Activated T-helper 1 cell treated with anti-CD3 and anti-CD28 coated beads, Interleukin-2, amount 50 U/mL, for 16 hours (primary cell): ENCODE measurements at regions not wholly inside any gene's neighbourhood (a gene's known extent, or its start where the extent isn't known, plus 50 kb on each side); places are given as distances from the start of the nearest gene placed in this dataset.
A peak's percentile ranks its signal among the peaks of the same experiment; 100 is the strongest.
"Not testable (repeated sequence)": the region's sequence is repeated elsewhere in the genome, so short reads cannot be mapped to it uniquely, and the experiment has no call there.

ENCODE experiments used
- DNase-seq, 2 donors: peaks; one replicate each; pipeline ENCODE4 v3.0.0-alpha.2; 2020; ENCODE audit warnings: low read depth in 1 of 2, low spot score in 1 of 2

DNA sequence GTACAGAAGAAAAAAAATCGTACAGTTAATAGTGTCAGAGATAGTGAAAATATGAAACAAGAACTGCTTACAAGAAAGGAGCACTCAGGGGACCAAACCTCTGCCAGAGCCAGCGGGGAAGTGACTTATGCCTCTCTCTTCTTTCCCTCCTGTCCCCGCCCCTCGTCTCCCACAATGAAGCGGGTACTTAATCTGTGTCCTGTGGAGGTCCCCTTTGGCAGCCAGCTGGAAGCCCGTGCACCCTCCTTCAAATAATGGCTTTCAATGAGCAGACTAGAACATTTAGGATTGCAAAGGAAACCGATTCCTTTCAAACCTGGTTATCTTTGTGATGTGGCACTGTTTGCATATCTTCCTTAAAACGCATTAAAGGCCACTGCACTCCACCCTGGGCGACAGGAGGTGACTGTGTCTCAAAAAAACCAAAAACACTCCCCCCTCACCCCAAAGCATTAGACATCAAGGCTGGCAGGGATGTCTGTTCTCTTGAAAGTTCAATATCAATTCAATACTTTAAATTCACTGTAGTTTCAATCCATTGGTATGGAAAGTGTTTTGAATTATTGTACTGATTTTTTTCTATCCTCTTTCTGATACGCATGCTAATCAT is 51.7 kb downstream of the PPIAL4C start:
- DNase-seq: not testable (repeated sequence)

DNA sequence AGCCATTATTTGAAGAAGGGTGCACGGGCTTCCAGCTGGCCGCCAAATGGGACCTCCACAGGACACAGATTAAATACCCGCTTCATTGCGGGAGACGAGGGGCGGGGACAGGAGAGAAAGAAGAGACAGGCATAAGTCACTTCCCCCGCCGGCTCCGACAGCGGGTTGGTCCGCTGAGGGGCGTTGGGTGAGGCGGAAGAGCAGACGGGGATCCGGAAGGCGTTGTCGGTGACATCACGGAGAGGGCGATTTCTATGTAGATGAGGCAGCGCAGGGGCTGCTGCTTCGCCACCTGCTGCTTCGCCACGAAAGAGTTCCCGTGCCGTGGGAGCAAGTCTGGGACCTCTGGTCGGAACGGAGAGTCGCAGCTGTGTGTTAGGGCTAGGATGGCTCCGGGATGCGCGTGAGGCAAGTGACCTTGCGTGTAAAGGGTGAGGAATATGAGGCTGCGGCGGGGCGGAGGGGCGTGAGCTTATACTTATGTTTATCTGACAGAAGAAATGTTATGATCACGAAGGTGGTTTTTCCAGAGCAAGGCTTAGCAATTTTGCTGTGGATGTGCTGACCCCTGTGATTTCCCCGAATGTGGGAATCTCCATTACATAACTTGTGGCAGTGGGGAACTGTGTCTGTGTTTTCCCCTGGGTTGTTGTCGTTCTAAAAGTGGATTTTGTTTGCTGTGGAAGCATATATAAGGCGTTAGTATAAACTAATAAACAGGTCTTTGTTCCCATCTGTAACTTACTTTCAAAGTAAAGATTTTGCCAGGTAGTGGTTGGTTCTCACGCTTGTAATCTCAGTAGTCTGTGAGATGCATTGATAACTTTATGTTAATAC is 52.9 kb downstream of the PPIAL4C start:
- DNase-seq: peak; percentile 74 to 80

DNA sequence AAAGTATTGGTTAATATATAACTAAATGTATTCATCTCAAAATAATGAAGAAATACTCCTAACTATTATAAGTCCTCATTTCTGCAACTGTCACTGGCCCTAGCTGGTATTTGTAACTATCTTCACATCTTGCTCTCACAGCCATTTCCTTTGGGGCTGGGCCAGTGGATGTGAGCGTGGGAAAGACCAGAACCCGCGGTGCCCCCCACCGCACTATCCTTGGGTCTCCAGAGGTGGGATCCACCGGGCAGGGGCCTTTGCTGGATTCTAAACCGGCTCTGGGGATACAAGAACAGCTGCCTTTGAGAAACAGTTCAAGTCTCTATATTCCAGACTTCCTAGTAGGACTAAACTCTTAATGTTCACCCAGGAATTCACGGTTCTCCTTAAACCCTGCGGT is 54.8 kb downstream of the PPIAL4C start:
- DNase-seq: not testable (repeated sequence)

DNA sequence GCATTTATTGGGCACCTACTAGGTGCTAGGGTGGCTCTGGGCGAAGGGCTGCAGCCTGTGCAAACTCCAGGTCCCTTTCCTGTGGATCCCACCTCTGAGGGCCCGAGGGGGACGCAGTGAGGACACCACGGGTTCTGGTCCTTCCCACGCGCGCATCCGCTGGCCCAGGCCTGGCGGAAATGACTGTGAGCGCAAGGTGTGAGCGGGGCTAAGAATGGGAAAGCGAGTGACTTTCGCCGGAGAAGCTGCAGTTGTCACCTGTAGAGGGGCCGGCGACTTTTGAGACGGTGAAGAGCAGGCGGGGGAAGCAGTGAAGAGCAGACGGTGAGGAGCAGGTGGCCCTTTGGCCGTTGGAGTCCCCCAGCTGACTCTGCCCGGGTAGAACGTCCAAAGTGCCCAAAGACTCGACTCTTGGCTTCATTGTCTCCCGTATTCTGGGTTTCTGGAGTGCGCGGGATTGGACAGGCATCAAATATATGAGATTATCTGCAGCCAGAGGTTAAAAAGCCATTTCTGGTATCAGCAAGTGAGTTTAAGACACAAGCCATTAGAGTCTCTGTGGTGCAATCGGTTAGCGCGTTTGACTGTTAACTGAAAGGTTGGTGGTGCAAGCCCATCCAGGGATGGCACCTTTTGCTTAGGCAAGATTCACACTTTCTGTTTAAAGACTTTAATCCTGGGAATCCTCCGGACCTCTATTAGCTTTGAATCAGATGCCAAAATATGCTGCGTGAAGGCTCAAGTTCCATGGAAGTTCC is 55.4 kb downstream of the PPIAL4C start:
- not testable (repeated sequence) for DNase-seq

DNA sequence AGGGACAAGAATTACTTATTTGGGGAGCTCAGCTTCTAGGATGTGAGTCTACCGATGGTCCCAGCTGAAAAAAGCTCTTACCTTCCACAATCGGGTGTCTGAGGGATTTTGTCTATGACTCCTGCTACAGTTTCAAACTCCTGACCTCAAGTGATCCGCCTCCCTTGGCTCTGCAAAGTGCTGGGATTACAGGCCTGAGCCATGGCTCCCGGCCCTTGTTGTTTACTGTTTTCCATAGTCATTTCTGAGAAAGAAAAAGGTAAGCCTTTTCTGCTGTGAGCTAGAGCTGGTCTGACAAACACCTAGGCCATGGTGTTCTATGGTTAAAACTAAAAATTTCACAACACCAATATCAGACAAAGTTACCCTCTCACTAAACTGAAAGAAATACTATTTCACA is 57.5 kb downstream of the PPIAL4C start:
- DNase-seq: not testable (repeated sequence)

GRCh38 chr1:149644818-149645217 is 61.2 kb downstream of the PPIAL4C start:
- DNase-seq: not testable (repeated sequence)

- not testable (repeated sequence) for DNase-seq
Observed at GRCh38 chr1:149646360-149647017, 62.8 kb downstream of the PPIAL4C start.

GRCh38 chr1:149647018-149647373 is 63.3 kb downstream of the PPIAL4C start:
- not testable (repeated sequence) for DNase-seq

GRCh38 chr1:149657750-149658149 is 74.1 kb downstream of the PPIAL4C start:
- not testable (repeated sequence) for DNase-seq

DNA sequence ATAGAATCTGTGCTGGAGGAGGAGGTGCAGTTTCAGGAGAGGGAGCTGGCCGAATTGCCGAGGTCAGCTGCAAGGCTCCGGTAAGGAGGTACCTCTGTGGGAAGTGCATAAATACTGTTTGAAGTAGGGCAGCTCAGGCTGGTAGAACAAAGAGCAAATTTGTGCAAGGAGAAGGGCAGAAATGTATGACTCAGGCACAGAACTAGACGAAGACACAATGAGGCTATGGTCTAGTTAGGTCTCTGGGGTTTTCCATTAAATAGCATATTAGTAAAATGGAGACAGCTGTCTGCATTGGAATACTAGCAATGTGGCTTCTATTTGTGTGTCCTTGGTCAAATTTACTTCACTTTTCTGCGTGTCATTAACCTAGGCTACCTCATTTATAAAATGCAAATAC is 74.5 kb downstream of the PPIAL4C start:
- DNase-seq: not testable (repeated sequence)

DNA sequence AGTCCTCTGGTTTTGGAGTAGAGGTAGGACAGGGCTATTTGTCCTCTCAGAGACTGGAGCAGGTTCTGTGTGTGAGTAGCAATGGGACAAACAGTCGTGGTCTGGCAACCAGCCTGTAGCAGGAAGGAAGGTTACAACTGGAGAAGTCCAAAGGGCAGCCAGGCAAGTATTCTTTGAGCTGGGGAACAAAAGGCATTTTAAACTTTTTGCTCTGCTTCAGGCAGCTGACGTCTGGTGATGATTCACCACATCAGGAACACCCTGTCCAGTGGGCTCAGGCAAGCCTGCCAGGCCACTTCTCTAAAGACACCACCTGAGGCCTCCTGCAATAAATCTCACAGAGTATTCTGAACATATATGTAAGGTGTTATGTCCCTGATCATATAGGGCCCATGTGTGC is 81.0 kb downstream of the PPIAL4C start:
- not testable (repeated sequence) for DNase-seq

GRCh38 chr1:149665033-149665432 is 81.4 kb downstream of the PPIAL4C start:
- not testable (repeated sequence) for DNase-seq

DNA sequence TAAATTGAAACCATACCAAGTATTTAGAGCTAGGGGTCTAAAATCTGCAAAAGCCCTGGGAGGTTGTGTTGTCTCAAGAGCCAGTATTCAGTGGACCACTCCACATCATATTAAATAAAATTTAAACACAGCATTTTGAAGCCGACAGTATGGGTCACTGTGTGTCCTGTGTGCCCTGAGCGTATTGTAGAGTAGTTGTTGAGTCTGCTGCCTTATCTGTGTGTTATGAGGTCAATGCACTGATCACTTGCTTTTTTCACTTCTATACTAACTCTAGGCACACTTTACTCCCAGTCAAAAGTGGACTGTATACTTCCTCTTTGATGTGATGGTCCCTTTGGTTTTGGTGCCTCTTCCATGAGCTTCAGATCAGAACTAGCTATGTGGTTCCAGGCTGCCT is 81.9 kb downstream of the PPIAL4C start:
- DNase-seq: not testable (repeated sequence)

DNA sequence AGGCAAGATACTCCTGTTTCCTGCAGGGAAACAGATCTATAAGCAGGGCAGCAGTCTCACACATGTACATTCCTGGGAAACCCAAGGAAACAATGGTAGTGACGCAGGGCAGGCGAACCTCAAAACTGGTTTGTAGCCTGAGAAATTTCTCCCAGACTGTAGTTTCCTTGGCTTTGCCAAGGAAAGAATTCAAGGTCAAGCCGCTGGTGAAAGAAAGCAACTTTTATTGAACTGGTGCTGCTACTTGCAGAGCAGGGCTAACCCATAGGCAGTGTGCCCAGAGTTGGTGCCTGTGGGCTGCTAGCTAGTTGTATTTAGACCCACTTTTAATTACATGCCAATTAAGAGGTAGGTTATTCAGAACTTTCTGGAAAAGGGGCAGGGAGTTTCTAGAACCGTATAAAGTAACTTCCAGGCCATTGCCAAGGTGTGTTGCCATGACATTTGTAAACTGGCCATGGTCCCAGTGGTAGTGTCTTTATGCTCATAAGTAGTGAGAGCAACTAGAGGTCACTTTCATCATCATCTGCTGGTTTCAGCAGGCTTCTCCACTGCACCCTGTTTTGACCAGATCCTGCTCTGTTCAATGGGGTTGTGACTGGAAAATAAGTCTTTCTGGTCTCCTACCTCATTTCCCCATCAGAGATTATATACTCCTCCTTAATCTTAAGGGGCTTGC is 89.7 kb downstream of the PPIAL4C start:
- DNase-seq: not testable (repeated sequence)

DNA sequence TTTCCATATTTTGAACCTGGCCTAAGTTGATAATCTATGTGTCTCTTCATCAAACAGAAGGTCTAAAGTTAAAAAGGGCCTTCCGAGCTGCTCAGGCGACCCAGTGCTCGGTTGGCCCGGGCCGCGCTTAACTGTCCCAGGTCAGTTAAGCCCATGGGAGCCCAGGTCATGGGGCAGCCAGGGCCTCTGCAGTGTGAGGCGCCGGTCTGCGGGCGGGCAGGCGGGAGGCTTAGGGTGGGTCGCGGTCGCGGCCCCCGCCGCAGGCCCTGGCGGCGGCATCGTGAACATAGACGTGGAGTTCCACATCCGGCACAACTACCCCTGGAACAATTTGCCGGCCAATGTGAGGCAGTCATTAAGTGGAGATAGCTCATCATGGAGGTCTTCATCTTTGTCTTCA is 91.3 kb downstream of the PPIAL4C start:
- not testable (repeated sequence) for DNase-seq

- DNase-seq: not testable (repeated sequence)
Observed at GRCh38 chr1:149677359-149677758, 93.7 kb downstream of the PPIAL4C start.

DNA sequence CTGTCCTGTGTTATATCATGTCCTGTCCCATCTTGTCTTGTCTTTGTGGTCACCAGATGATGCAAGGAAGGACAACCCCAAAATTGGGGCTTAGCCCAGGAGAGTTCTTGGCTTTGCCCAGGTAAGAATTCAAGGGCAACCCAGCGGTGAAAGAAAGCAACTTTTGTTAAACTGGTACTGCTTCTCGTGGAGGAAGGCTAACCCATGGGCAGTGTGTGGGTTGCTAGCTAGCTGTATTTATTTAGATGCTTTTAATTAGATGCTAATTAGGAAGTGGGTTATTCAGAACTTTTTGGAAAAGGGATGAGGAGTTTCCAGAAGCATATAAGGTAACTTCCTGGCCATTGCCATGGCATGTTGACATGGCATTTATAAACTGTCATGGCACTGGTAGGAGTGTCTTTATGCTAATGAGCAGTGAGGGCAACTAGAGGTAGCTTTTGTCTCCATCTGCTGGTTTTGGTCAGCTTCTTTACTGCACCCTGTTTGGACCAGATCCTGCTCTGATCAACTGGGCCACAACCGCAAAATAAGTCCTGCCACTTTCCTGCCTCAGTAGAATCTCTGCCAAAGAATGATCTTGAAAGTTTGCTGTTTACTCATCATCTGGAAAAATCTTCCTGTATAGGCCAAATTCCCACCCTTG is 95.8 kb upstream of the FCGR1A start:
- DNase-seq: not testable (repeated sequence)

DNA sequence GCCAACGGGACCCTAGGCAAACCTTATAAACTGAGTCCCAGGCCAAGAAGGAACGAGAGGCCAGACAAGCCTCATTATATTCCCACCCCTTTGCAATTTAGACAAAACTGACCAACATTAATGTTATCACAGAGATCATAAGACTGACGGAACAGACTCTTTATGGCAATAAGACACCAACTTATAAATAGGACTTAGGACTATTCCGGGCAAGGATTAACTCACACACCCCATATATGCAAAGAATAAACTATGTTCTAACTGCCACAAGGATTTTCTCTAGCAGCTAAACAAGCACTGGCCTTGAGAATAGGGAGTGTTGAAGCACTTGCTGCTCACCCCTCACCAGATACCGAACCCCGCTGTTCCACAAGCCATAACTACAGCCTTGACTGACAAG is 91.1 kb upstream of the FCGR1A start:
- not testable (repeated sequence) for DNase-seq

DNA sequence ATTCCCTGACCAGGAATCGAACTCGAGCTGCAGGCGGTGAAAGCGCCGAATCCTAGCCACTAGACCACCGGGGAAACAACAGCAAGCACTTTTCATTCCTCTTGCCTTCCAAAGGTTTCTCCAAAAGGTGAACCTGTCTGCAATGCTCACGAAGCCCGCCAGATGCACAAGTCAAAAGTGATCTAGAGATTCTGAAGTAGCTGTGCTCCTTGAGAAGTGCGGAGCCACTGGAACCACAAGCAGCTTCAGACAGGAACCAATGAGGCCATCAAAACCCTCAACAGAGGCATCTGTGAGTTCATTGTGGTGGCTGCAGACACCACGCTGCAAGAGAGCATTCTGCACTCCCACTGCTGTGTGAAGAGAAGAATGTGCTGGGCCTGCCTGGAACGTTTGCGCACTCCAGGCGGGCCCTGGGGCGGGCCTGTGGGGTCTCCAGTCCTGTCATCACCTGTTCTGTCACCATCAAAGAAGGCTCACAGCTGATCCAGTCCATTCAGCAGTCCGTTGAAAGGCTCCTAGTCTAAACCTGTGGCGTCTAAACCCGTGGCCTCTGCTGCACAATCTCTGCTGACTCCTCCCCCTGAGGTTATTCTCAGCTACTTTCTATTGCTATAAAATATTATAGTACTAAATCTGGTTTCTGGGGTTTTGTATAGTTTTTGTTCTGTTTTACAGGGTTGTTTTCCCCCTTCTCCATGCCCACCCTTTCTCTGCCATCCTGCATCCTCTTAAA is 89.5 kb upstream of the FCGR1A start:
- DNase-seq: peak in 1 of 2 donors; percentile 3
